ENCODE measurements at regions not wholly inside any gene's neighbourhood (a gene's known extent, or its start where the extent isn't known, plus 50 kb on each side); places are given as distances from the start of the nearest gene placed in this dataset.

DNA sequence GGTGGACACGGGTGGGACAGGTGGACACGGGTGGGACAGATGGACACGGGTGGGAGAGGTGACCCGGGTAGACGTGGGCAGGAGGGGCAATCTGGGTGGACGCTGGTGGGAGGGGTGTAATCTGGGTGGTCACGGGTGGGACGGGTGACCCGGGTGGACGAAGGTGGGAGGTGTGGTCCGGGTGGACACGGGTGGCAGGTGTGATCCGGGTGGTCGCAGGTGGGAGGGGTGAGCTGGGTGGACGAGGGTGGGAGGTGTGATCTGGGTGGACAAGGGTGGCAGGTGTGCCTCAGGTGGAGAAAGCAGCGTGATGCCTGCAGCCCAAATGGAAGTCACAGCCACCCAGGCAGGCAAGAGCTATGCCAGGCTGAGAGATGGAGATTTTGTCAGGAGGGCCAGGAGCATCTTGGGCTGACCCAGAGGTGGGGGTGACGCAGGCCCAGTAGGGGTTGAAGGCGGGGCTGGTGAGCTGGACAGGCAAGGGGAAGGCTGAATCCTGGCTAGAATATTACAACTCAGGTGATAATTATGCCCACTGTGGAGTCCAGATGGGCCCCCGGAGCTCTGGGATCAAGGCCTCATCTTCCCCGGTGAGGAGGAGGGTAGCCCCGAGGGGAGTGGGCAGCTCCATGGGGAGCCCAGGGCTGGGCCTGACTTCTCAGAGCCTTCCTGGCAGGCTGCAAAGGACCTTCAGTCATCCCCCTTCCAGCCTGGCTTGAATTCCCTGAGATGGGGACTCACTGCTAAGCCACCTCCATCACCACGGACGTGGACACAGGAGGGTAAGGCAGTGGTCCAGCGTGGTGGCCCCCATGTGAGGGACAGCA is 100.0 kb downstream of the ADRA2C start:
- DNase-seq (ENCODE audit: low read depth): no peak

DNA sequence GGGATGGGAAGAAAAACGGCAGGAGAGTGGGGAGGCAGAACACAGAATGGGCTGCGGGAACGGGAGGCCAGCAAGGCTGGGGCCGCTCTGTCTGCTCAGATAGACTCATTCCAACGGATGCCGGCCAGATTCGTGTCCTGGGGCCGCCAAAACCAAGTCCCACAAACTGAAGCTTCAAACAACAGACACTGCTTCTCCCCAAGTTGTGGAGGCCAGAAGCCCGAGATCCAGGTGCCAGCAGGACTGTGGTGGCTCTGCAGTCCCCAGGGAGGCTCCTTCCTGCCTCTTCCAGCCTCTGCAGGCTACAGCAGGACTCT is 100.6 kb downstream of the ADRA2C start:
- DNase-seq (ENCODE audit: low read depth): no peak

DNA sequence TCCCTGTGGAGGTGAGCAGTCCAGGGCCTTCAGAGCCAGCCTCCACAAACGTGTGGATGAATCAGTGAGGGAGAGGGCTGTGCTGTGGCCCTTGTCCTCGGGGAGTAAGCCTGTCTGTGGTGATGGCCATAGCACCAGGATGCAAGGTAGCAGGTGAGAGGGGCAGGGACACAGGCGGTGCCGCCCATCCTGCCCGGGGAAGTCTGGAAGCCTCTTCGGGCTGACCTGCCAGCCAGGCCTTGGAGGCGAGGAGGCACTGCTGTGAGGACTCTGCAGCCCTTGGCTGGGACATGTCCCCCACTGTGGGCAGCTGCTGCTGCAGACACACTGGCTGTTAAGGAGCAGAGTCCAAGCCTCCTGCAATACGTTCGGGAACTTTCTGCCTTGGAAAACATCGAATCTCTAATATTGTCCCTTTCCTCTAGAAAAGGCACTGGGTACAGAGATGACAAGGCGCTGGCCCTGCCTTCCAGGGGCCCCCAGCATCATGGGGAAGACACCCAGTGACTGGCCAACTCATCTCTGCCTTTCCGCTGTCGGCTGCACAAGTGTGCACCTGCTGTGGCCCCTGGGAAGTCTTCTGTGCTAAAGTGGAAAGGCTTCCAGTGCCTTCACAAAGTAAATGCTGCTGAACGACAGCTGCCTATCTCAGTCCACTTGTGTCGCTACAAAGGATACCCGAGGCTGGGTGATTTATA is 101.4 kb downstream of the ADRA2C start:
- no peak for DNase-seq (ENCODE audit: low read depth)

DNA sequence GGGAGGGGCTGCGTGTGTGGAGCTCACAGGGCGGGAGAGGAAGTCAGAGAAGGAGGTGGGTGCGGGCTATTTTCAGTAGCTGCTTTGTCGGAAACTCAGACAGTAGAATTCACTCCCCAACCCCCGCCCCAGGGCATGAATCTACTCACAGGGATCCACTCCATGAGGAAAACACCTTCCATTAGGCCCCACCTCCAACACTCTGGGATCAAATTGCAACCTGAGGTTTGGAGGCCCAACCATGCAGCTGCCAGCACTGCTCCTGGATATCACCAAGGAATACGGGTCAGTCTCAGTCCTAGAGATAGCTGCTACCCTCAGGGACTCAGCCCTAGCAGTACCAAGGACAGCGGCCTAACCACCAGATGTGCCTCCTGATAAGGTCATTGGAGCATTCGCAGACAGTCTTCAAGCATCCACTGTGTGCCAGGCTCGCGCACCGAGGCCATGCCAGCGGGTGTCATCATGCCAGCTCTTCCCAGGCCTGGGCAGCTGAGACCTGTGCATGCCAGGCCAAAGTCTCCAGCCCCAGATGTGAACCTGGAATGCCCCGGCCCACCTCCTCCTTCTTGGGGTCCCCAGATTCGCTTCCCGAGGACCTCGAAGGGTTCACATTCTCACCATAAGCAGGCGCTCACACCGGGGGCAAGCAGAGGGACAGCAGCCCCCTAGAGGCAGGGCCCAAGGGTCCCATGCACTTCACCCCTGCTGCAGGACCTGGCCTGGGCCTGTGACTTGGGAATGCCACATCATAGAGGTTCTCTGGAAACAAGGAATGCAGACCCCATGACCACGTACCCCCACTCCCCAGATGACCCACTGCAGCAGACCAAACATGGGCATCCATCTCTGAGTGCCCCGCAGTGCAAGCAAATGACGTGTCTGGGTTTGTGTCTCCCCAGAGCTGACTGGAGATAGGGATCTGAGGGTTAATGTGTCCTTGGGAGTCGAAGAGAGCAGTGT is 102.3 kb downstream of the ADRA2C start:
- peak; percentile 21 for DNase-seq (ENCODE audit: low read depth)

DNA sequence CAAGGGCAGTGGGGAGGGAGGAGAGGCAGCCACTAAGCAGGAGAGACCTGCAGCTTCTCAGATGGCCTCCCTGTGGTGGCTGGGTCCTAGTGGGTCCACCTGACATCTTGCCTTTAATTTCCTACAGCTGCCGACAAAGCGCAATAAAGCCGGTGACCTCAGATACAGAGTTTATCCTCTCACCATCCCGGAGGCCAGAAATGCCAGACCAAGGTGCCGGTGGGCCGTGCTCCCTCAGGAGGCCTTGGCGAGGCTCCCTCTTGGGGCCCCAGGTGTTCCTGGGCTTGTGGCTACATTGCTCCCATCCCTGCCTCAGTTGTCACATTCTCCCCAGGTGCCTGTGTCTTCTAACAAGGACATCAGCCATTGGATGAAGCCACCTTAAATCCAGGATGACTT is 103.0 kb downstream of the ADRA2C start:
- DNase-seq (ENCODE audit: low read depth): no peak

DNA sequence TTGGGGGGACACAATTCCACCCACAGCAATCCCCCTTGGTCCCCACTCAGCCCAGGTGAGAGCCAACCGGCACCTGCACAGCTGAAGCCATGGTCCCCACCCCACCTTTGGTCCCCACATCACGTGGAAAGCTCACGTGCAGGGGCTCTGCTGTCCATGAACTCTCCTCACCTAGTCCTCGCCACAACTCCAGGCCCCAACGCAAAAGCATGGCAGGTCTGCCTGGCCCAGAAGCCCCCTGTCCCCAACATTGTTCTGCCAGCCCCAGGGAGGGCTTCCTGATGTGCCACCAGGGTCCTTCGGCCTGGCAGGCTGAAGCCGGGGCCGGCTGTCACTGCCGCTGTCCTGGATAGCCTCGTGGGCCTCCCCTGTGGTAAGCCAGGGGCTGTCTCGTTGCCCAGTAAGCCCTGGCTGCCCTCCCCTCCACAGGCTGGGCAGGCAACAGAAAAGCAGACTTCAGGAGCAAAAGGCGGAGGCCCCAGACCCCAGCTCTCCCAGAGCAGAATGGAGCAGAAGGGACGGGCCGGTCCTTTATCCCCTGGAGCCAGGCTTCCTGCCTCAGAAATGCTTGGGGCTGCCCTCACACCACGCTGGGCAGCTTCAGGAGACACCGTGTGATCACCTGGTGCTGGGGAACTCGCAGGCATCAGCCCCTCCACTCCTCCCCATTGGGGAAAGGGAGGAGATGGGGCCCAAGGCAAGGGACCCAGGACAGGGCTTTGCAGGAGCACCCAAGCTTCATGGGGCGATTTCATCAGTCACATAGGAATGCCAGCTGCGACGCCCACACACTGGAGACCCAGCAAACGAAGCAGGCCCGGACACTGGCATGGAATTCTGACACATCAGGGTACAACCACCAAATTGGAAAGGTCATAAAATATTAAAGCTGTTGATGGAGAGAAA is 103.7 kb downstream of the ADRA2C start:
- no peak for DNase-seq (ENCODE audit: low read depth)

DNA sequence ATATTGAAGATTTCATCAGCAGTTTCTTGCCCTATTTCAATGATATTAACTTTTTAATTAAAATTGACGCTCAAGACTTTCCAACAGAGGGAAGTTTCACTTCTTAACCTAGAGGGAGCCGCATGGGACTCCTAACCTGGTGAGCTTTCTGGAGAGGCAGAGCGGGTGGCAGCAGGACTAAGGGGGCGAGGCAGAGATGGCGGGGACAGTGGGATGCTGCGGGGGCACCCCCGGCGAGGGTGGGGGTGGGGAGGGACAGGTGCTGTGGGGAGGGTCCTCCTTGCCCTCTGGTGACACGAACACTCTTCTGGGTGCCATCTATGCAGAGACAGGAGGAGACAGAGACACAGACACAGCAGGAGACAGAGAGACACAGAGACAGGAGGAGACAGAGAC is 104.4 kb downstream of the ADRA2C start:
- no peak for DNase-seq (ENCODE audit: low read depth)

DNA sequence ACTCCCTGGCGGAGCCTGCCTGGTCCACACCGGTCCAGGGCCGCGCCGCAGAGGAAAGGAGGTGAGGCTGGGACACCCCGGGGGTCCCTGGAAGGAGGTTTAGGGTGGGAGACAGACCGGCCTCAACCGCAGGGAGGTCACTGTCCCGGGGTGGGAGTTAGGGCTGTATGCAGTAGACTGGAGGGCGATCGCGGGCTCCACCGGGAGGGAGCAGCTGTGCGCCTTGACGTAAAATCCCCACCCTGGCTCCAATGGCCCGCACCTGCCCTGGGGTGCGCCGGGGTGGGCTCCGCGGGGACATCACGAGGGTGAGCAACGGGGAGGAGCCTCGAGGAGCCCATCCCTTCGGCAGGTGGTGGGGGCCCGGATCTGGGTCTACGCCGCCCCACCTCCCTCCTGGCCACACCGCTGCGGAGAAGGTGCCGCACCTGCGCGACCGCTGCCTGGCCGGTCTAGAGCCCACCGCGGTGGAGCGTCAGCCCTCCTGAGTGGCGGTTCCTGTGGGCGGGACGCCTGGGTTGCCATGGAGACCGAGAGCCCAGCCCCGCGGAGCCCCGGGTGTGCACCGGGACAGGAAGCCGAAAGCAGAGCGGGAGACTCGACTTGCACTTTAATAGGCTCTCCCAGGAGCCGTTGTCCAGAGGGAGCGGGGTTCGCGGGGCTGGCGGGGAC is 105.1 kb downstream of the ADRA2C start:
- DNase-seq (ENCODE audit: low read depth): no peak

DNA sequence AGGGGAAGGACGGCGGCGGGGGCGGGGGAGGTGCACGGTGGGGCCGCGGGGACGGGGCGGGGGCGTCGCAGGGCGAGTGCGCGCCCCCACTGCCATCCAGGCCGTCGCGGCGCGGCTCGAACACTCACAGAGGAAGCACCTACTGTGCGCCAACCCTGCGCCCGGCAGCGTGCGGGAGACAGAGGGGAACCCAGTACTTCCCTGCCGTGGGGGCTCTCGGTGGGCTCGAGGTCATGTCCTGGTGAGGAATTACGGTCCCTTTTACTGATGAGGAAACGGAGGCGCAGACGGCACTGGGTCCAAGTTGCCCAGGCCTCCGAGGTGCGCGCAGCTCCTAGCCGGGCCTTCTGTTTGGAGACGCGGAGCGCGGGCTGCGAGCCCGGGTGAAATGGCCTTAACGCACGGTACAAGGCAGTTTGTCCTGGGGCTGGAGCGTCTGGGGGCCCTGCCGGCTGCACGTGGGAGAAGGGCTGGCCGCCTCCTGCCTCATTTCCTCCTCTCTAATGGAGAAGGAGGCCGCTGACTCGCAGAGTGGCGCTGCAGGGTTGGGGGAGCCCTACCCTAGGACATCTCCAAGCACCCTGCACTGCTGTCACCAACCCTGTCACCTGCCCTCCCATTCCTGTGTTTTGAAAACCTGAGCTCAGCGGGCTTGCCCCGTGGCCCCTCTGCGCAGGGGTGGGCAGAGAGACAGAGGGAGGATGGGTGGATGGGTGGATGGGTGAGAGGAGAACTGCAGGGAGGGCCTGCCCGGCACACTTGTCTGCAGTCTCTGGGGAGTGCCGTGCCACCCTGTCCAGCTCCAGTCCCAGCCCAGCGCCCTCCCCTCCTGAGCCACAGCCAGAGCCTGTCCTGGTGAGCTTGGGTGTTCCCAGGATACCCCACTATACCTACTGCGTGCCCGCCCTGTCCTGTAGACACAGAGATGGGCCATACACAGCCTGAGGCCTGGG is 106.0 kb downstream of the ADRA2C start:
- no peak for DNase-seq (ENCODE audit: low read depth)

DNA sequence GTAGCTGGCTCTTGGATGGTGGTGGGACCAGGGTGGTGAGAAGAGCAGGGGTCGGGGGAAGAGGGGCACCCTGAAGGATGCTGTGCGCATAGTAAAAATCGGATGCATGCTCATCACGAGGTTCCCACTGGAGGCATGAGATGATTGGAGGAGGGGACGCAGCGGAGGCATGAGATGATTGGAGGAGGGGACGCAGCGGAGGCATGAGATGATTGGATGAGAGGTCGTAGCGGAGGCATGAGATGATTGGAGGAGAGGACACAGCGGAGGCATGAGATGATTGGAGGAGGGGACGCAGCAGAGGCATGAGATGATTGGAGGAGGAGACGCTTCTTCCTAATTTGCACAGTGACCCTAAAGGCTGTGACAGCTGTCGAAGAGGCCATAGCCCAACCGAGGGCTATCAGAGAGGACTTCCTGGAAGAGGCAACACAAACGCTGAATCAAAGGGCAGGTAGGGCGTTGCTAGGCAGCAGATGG is 106.7 kb downstream of the ADRA2C start:
- DNase-seq (ENCODE audit: low read depth): no peak

DNA sequence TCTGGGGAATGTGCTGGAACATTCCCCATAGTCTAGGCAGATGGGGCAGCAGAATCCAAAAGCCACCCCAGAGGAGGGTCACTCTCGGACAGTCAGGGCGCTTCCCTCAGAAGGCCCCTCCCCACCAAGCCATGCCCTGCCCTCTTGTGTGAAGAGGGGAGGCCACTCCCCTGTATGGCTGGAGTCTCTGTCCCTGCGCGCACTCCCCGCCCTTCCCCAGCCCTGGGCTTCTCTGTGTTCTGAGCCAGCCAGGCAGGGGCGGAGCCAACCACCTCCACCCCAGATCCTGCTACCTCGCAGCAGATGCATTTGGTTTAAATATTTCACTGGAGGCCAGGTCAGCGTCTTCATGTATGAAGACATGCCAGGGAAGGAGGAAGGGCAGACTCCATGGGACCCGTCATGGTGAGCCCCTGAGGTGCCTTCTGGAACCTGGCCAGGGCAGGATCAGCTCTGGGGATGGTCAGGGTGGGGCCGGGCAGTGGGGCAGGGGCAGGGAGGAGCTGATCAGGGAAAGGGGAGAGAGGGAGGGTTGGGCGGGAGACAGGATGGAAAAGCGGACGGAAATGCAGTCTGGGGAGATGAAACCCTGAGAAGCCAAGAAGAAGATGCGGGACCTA is 107.3 kb downstream of the ADRA2C start:
- no peak for DNase-seq (ENCODE audit: low read depth)

DNA sequence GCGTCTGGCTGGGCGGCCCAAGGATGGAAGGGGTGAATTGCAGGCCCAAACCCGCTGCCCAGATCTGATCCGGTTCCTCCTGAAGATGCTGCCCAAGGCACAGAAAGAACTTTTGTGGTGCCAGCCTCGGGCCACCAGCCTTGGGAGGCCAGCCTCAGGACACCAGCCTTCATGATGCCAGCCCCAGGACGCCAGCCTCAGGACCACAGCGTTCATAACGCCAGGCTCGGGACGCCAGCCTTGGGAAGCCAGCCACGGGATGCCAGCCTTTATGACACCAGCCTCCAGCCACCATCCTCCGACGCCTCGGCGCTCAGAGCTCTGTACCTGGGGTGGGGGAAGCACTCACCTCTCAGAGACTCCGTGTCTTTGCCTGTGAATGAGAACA is 107.8 kb downstream of the ADRA2C start:
- no peak for DNase-seq (ENCODE audit: low read depth)

DNA sequence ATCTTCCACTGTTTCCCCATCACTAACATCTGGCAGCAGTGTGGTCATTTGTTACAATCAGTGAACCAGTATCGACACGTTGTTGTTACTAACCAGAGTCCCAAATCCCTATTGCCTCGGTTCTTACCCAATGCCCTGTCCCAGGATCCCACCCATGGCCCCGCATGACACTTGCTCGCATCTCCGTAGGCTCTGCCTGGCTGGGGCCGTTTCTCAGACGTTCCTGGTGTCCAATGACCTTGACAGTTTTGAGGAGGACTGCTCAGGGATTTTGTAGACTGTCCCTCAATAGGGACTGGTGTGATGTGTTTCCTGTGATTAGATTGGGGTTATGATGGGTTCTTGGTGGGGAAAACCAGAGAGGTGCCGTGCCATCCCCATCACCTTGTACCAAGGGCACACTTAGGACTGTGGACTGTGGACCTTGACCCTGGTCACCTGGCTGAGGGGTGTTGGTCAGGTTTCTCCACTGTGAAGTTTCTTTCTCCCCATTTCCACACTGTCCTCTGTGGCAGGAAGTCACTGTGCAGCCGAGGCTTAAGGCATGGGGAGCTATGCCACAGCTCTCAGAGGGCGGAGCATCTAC is 108.4 kb downstream of the ADRA2C start:
- DNase-seq (ENCODE audit: low read depth): no peak

DNA sequence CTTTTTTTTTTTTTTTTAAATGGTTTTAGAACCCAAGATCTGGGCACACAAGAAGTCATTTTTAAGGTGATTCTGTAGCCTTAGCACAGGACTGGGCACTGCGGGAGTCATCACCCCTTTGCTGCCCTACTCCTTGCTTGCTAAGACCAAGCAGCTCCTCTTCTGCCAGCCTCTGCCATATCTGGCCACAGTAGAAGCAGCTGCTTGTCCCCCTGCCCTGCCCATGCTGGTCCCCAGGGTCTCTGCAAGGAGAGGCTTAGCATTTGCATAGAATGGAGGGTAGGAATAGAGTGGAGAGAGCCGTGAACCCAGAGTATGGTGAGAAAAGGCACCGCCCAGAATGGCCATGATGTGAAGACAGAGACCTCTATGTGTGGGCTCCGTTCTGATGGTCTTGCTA is 109.3 kb downstream of the ADRA2C start:
- DNase-seq (ENCODE audit: low read depth): no peak

DNA sequence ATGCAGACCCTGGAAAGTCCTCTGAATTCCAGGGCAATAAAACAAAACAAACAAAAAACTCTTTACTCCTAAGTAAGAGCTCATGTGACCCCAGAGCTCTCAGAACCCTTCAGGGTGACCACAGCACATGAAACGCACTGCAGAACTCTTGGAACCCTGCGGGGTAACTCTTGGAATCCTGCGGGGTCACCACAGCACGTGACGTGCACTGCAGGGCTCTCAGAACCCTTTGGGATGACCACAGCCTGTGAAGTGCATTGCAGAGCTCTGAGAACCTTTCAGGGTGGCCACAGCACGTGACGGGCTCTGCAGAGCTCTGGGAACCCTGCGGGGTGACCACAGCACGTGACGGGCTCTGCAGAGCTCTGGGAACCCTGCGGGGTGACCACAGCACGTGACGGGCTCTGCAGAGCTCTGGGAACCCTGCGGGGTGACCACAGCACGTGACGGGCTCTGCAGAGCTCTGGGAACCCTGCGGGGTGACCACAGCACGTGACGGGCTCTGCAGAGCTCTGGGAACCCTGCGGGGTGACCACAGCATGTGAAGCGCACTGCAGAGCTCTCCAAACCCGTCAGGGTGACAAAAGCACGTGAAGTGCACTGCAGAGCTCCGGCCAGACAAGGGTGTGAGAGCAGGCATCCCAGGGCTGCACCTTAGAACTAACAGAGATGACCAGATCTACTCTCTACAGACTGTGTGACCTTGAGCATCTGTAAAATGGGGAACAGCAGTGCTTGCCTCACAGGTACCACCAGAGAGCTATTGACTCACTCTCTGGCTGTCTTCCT is 110.1 kb downstream of the ADRA2C start:
- DNase-seq (ENCODE audit: low read depth): peak; percentile 24

DNA sequence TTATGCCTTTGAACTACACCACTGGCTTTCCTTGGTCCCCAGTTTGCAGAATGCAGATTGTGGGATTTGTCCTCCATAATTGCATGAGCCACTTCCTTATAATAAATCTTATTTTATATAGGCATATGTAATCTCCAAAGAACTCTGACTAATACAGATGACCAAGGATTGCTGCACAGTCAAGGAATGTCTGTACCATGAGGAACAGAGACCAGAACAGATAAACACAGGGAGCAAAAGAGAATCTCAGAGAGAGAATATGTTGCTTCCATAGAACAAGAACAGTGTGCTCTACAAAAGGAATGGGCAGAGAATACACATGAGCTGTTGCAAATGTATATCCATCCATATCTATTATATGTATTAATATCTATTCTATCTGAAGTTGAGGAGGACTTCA is 111.1 kb downstream of the ADRA2C start:
- no peak for DNase-seq (ENCODE audit: low read depth)

DNA sequence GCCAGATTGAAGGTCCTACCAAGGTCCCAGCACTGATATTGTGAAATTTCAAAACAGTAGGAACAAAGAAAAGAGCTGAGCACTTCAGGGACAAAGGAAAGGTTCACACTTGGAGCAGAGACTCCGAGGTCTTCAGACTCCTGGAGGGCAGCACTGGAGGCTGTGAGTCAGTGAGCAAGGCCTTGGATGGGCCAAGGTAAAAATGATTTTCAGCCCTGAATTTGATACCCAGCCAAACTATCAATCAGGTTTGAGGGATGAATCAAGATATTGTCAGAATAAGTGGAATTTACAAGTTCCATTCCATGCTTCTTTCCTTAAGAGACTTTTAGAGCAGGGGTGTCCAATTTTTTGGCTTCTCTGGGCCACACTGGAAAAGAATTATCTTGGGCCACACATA is 111.7 kb downstream of the ADRA2C start:
- no peak for DNase-seq (ENCODE audit: low read depth)

DNA sequence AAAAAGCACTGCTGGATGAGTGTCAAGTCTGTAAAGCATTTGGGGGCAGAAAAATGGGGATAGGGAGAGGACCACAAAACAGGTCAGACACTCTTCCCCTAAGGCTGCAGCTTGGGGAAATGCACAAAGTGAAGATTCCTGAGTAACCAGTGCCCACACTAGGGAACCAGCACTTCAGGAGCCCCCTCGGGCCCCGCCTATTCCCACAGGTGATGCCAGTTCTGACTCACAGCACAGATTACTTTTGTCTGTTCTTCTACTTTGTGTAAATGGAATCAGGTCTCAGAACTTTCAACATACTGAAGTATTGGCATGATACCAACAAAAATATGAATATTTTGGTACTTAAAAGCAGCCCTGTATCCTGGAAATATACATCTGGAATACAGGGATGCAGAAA is 112.5 kb downstream of the ADRA2C start:
- DNase-seq (ENCODE audit: low read depth): no peak
